Smooth muscle cell (in vitro differentiated cells): ENCODE measurements at regions not wholly inside any gene's neighbourhood (a gene's known extent, or its start where the extent isn't known, plus 50 kb on each side); places are given as distances from the start of the nearest gene placed in this dataset.

ENCODE experiments used
- DNase-seq: peaks from one replicate; lab custom pipeline; 2025; ENCODE audit not compliant: unreplicated experiment; lab: John Stamatoyannopoulos, UW
- H2AFZ ChIP-seq: fragments of 200-600 bp; sonication (generic); 2 replicates; pipeline ENCODE4 v1.6.0; 2016; ENCODE audit warnings: antibody characterized with exemption, low read depth, mild to moderate bottlenecking
- H3F3A ChIP-seq: fragments of 200-600 bp; sonication (generic); 2 replicates; pipeline ENCODE4 v1.6.0; 2017; ENCODE audit warnings: antibody characterized with exemption, low read depth
- H3K27ac ChIP-seq: fragments of 200-600 bp; sonication (generic); 2 replicates; pipeline ENCODE4 v1.5.1; 2016; ENCODE audit warnings: low read depth, mild to moderate bottlenecking
- H3K27me3 ChIP-seq: fragments of 200-600 bp; sonication (generic); 2 replicates; pipeline ENCODE4 v1.6.1; 2016; ENCODE audit warnings: low read depth, mild to moderate bottlenecking
- H3K36me3 ChIP-seq: fragments of 200-600 bp; sonication (generic); 2 replicates; pipeline ENCODE4 v1.5.1; 2016; ENCODE audit warnings: low read depth
- H3K4me1 ChIP-seq: fragments of 200-600 bp; sonication (generic); 2 replicates; pipeline ENCODE4 v1.5.1; 2016; ENCODE audit warnings: low read depth
- H3K4me2 ChIP-seq: fragments of 200-600 bp; sonication (generic); 2 replicates; pipeline ENCODE4 v1.6.0; 2016; ENCODE audit warnings: mild to moderate bottlenecking
- H3K4me3 ChIP-seq: fragments of 200-600 bp; sonication (generic); 2 replicates; pipeline ENCODE4 v1.5.1; 2016; ENCODE audit warnings: mild to moderate bottlenecking
- H3K79me2 ChIP-seq: fragments of 200-600 bp; sonication (generic); 2 replicates; pipeline ENCODE4 v1.6.0; 2016; ENCODE audit warnings: low read depth, mild to moderate bottlenecking
- H3K9ac ChIP-seq: fragments of 200-600 bp; sonication (generic); 2 replicates; pipeline ENCODE4 v1.6.0; 2016; ENCODE audit warnings: low read depth
- H3K9me3 ChIP-seq: fragments of 200-600 bp; sonication (generic); replicated peaks from 2 replicates; pipeline ENCODE4 v1.5.1; 2016; ENCODE audit warnings: low read depth
- H4K20me1 ChIP-seq: fragments of 200-600 bp; sonication (generic); 2 replicates; pipeline ENCODE4 v1.6.0; 2016; ENCODE audit warnings: low read depth
- WGBS: methylation state at CpG from one replicate; pipeline ENCODE4 v1.1.7; 2016; ENCODE audit warnings: low lambda C conversion rate; 5-methylcytosine and 5-hydroxymethylcytosine counted together
- TF ChIP-seq, protein P1 (sequence below): fragments of 200-600 bp; sonication (generic); IDR thresholded peaks from 2 replicates; pipeline ENCODE4 v1.5.1; 2017; ENCODE audit warnings: borderline replicate concordance, mild to moderate bottlenecking, antibody characterized with exemption; ENCODE audit not compliant: insufficient read depth, poor library complexity, severe bottlenecking

GRCh38 chr7:108770981-108771745, 201.5 kb downstream of the DNAJB9 start:
- H3K36me3 ChIP-seq: no peaks in the 10 kb centered on the region
- H3K4me3 ChIP-seq: no peak overlapping the region
- no peaks in the 10 kb centered on the region for H4K20me1 ChIP-seq
- H3K9me3 ChIP-seq: no peaks in the 10 kb centered on the region
- DNase-seq: no peak
- no peak overlapping the region for H3K27ac ChIP-seq
- H3K27me3 ChIP-seq: no peaks in the 10 kb centered on the region
- no peaks in the 10 kb centered on the region for H3K4me1 ChIP-seq
- no peak overlapping the region for H3K9ac ChIP-seq
- TF ChIP-seq, protein P1, sequence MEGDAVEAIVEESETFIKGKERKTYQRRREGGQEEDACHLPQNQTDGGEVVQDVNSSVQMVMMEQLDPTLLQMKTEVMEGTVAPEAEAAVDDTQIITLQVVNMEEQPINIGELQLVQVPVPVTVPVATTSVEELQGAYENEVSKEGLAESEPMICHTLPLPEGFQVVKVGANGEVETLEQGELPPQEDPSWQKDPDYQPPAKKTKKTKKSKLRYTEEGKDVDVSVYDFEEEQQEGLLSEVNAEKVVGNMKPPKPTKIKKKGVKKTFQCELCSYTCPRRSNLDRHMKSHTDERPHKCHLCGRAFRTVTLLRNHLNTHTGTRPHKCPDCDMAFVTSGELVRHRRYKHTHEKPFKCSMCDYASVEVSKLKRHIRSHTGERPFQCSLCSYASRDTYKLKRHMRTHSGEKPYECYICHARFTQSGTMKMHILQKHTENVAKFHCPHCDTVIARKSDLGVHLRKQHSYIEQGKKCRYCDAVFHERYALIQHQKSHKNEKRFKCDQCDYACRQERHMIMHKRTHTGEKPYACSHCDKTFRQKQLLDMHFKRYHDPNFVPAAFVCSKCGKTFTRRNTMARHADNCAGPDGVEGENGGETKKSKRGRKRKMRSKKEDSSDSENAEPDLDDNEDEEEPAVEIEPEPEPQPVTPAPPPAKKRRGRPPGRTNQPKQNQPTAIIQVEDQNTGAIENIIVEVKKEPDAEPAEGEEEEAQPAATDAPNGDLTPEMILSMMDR: no peak
- no peaks in the 10 kb centered on the region for H3F3A ChIP-seq
- H3K4me2 ChIP-seq: no peak overlapping the region
- WGBS: 86% methylated on average over 3 of the region's 3 CpGs
- H2AFZ ChIP-seq: no peak overlapping the region
- no peaks in the 10 kb centered on the region for H3K79me2 ChIP-seq

DNA sequence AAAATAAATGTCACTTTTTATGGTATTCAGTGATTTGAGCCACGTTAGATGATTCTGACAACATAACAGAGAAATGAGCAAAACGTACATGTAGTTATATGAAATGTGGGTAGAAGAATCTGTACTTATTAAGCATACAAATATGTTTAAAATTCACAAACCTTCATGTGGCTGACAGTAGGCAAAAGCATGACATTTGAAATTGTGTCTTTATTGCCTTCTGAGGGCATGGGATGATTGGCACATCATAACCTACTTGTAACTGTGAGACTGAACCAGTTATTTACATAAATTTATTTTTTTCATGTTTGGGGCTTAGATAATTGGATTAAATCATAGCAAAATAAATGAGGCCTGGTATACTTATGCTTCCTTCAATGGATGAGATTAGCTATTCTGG, 202.2 kb downstream of the DNAJB9 start:
- TF ChIP-seq, protein P1: no peak
- Histone ChIP-seq H3K27me3 (no peaks in the 10 kb centered on the region), H3F3A (no peaks in the 10 kb centered on the region), H3K4me1 (no peaks in the 10 kb centered on the region), H3K9ac (no peak overlapping the region), H3K4me2 (no peak overlapping the region), H3K4me3 (no peak overlapping the region), H2AFZ (no peak overlapping the region), H3K36me3 (no peaks in the 10 kb centered on the region), H3K9me3 (no peaks in the 10 kb centered on the region), H4K20me1 (no peaks in the 10 kb centered on the region), H3K79me2 (no peaks in the 10 kb centered on the region), H3K27ac (no peak overlapping the region)
- no peak for DNase-seq
- WGBS: 88% methylated on average over 2 of the region's 2 CpGs

DNA sequence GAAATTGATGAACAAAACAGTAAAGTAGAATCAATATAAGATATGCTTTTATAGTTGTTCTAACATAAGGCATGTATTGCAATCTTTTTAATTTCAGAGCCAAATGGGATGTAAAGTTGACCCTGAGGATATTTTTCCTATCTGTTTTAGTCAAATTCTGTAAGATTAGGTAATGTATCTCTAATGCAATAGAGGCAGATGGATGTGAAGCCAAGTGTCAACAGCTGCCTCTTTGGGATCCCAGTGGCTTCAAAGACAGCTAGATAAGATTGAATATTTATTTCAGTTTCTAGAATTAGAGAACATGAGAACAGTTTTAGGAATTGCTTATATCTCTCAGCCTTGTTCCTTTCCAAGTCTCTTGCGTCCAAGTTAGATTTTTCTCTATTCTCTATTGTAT, 208.3 kb downstream of the DNAJB9 start:
- Histone ChIP-seq H3F3A (no peaks in the 10 kb centered on the region), H3K9me3 (no peaks in the 10 kb centered on the region), H3K4me3 (no peak overlapping the region), H3K27me3 (no peaks in the 10 kb centered on the region), H3K36me3 (no peaks in the 10 kb centered on the region), H2AFZ (no peak overlapping the region), H4K20me1 (no peaks in the 10 kb centered on the region), H3K4me2 (no peak overlapping the region), H3K27ac (no peak overlapping the region), H3K79me2 (no peaks in the 10 kb centered on the region), H3K4me1 (no peaks in the 10 kb centered on the region), H3K9ac (no peak overlapping the region)
- WGBS: 92% methylated on average over 1 of the region's 1 CpG
- no peak for DNase-seq
- TF ChIP-seq, protein P1: no peak

GRCh38 chr7:108789451-108789850, 219.8 kb downstream of the DNAJB9 start:
- H3K27ac ChIP-seq: no peak overlapping the region
- H3K36me3 ChIP-seq: no peaks in the 10 kb centered on the region

More at GRCh38 chr7:108789451-108789850, 219.8 kb downstream of the DNAJB9 start:
- Histone ChIP-seq H3F3A (no peaks in the 10 kb centered on the region), H3K9me3 (no peaks in the 10 kb centered on the region), H4K20me1 (no peaks in the 10 kb centered on the region), H3K9ac (no peak overlapping the region), H3K4me1 (no peaks in the 10 kb centered on the region), H2AFZ (no peak overlapping the region), H3K4me3 (no peak overlapping the region), H3K4me2 (no peak overlapping the region), H3K79me2 (no peaks in the 10 kb centered on the region), H3K27me3 (no peaks in the 10 kb centered on the region)
- WGBS: 95% methylated on average over 1 of the region's 1 CpG
- TF ChIP-seq, protein P1: no peak
- DNase-seq: no peak
